Endothelial cell of umbilical vein (primary cell): ENCODE measurements at regions not wholly inside any gene's neighbourhood (a gene's known extent, or its start where the extent isn't known, plus 50 kb on each side); places are given as distances from the start of the nearest gene placed in this dataset.

Experiments
- BruUV-seq: library from RNA; stranded (reverse); fragments of 400-500 nt; replicated peaks from 2 replicates; lab custom pipeline; 2021; lab: Mats Ljungman, UMichigan
- CTCF ChIA-PET: fragments of 300-600, 350-600 bp; sonication (Branson Sonifier 250); formaldehyde crosslinking; loops from one replicate; lab custom pipeline; 2021; ENCODE audit warnings: antibody characterized with exemption, inconsistent platforms; lab: Charles Lee
- POLR2A ChIA-PET: fragments of 300-600, 350-600 bp; sonication (Branson Sonifier 250); formaldehyde crosslinking; loops from one replicate; lab custom pipeline; 2021; ENCODE audit warnings: antibody characterized with exemption, inconsistent platforms; lab: Charles Lee
- DNase-seq: peaks from one replicate; pipeline ENCODE4 v3.0.0-alpha.2; 2011; ENCODE audit warnings: low read depth, low spot score
- FAIRE-seq: peaks from 2 replicates; lab custom pipeline; 2011; peaks lifted over from hg19 to GRCh38; lab: Jason Lieb, UNC
- H2AFZ ChIP-seq: 2 replicates; pipeline ENCODE4 v1.6.0; 2012; ENCODE audit warnings: low read depth, low read length, control low read depth, inconsistent platforms
- H3K27ac ChIP-seq: 2 replicates; pipeline ENCODE4 v1.5.1; 2011; ENCODE audit warnings: low read depth, mild to moderate bottlenecking, control low read depth, low read length, moderate library complexity; ENCODE audit not compliant: insufficient read depth
- H3K27me3 ChIP-seq, 2 experiments: 2 replicates each; pipeline versions ENCODE4 v1.6.0 to v1.6.1; 2011; ENCODE audit warnings: low read length in 2 of 2, mixed read lengths in 1 of 2; ENCODE audit not compliant: control insufficient read depth in 2 of 2, insufficient read depth in 2 of 2
- H3K36me3 ChIP-seq, 2 experiments: 2 replicates in 1 of 2; 3 replicates in 1 of 2; pipeline ENCODE4 v1.5.1; 2011; ENCODE audit warnings: low read length in 2 of 2, mild to moderate bottlenecking in 1 of 2, moderate library complexity in 1 of 2; ENCODE audit not compliant: control insufficient read depth in 2 of 2, insufficient read depth in 2 of 2; ENCODE audit errors: extremely low read depth in 1 of 2
- H3K4me1 ChIP-seq: 3 replicates; pipeline ENCODE4 v1.5.1; 2011; ENCODE audit warnings: mild to moderate bottlenecking, low read length; ENCODE audit not compliant: control insufficient read depth, insufficient read depth; ENCODE audit errors: extremely low read depth
- H3K4me2 ChIP-seq: 2 replicates; pipeline ENCODE4 v1.6.1; 2011; ENCODE audit warnings: low read length, control low read depth, mixed read lengths; ENCODE audit not compliant: insufficient read depth
- H3K4me3 ChIP-seq, 3 experiments: fragments of 200-600 bp in 1 of 3; sonication (generic), shearing (Covaris generic) in 1 of 3; replicated peaks in 1 of 3; 2 replicates each; pipeline ENCODE4 v1.5.1; 2011 to 2016; ENCODE audit warnings: control low read depth in 3 of 3, low read length in 3 of 3, mild to moderate bottlenecking in 2 of 3, inconsistent platforms in 1 of 3, low read depth in 1 of 3, moderate library complexity in 1 of 3; ENCODE audit not compliant: insufficient read depth in 1 of 3
- H3K79me2 ChIP-seq: 2 replicates; pipeline ENCODE4 v1.6.0; 2012; ENCODE audit warnings: low read length, inconsistent platforms; ENCODE audit not compliant: control insufficient read depth, insufficient read depth
- H3K9ac ChIP-seq: replicated peaks from 2 replicates; pipeline ENCODE3; 2011; ENCODE audit warnings: low read length, control low read depth; ENCODE audit not compliant: insufficient read depth; ENCODE audit errors: extremely low read depth
- H3K9me1 ChIP-seq: replicated peaks from 3 replicates; pipeline ENCODE4 v1.6.0; 2011; ENCODE audit warnings: mild to moderate bottlenecking, low read length; ENCODE audit not compliant: control insufficient read depth, insufficient read depth; ENCODE audit errors: extremely low read depth
- H3K9me3 ChIP-seq: replicated peaks from 2 replicates; pipeline ENCODE4 v1.5.1; 2012; ENCODE audit warnings: low read length, inconsistent platforms; ENCODE audit not compliant: control insufficient read depth, insufficient read depth
- H4K20me1 ChIP-seq: replicated peaks from 2 replicates; pipeline ENCODE3; 2011; ENCODE audit warnings: mild to moderate bottlenecking, low read length; ENCODE audit not compliant: control insufficient read depth, insufficient read depth; ENCODE audit errors: extremely low read depth
- EZH2 ChIP-seq: IDR thresholded peaks from 2 replicates; pipeline ENCODE4 v1.6.1; 2012; ENCODE audit warnings: borderline replicate concordance, low read depth, mild to moderate bottlenecking, moderate library complexity, low read length, inconsistent platforms; ENCODE audit not compliant: severe bottlenecking
- FOS ChIP-seq: IDR thresholded peaks from 2 replicates; pipeline ENCODE4 v1.6.1; 2011; ENCODE audit warnings: mild to moderate bottlenecking, low read length, moderate library complexity, borderline replicate concordance; ENCODE audit not compliant: insufficient read depth
- GATA2 ChIP-seq: IDR thresholded peaks from 2 replicates; pipeline ENCODE4 v1.7.0; 2011; ENCODE audit warnings: low read depth, mild to moderate bottlenecking, moderate library complexity, mixed read lengths, low read length; ENCODE audit not compliant: insufficient read length, insufficient read depth
- JUN ChIP-seq: IDR thresholded peaks from 2 replicates; pipeline ENCODE4 v1.6.1; 2011; ENCODE audit warnings: borderline replicate concordance, low read depth; ENCODE audit not compliant: insufficient read length, insufficient read depth
- MYC ChIP-seq: IDR thresholded peaks from one replicate; pipeline ENCODE4 v1.6.1; 2011; ENCODE audit warnings: mild to moderate bottlenecking, low read depth, low read length
- POLR2A ChIP-seq: IDR thresholded peaks from 2 replicates; pipeline ENCODE4 v1.6.1; 2012; ENCODE audit warnings: low read depth, mild to moderate bottlenecking, control low read depth, low read length
- POLR2AphosphoS5 ChIP-seq: IDR thresholded peaks from 2 replicates; pipeline ENCODE4 v1.6.1; 2012; ENCODE audit warnings: low read depth, mild to moderate bottlenecking, control low read depth, low read length, moderate library complexity; ENCODE audit not compliant: insufficient read depth
- dilution Hi-C: fragments of 300-500 bp; cut with MboI; formaldehyde crosslinking; loops from one replicate; pipeline ENCODE4 v1.15.0; 2019; ENCODE audit warnings: low sequenced_read_pairs; ENCODE audit not compliant: extremely low pct_ligation_motif_present
- intact Hi-C: fragments of 100-400 bp; cut with micrococcal nuclease; formaldehyde crosslinking; loops from one replicate; pipeline ENCODE4 v1.10.0; 2022
- TF ChIP-seq, protein P1 (sequence below), 2 donors: IDR thresholded peaks; 1 replicate in 1 of 2; 2 replicates in 1 of 2; pipeline ENCODE4 v1.5.1; 2011; ENCODE audit warnings: low read length in 2 of 2, mild to moderate bottlenecking in 2 of 2, moderate library complexity in 2 of 2, control low read depth in 1 of 2, inconsistent platforms in 1 of 2, low read depth in 1 of 2; ENCODE audit not compliant: insufficient read depth in 1 of 2; ENCODE audit errors: extremely low read depth in 1 of 2
- TF ChIP-seq, protein P2 (sequence below): IDR thresholded peaks from 2 replicates; pipeline ENCODE4 v1.6.1; 2011; ENCODE audit not compliant: insufficient read depth, insufficient read length

DNA sequence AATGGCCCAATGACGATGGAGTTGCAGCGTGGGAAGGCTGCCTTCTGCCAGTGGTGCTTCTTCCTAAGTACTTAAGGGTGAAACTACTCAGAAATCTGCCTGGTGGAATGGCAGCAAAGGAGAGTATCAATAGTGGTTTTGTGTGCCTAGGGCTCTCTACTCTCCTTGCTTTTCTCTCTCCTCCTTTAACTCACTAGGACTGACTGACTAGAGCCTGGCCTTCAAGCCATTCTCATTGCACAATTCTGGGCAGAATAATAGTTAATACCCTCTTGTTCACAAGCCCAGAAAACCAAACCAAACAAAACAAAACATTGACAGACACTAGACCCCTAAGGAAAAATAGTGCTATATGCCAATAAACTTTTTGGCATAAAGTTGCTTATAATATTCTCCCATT lies 171.2 kb upstream of the PTGFR start:
- no peak overlapping the region for H3K4me2 ChIP-seq
- BruUV-seq = no TSS peak
- no peak overlapping the region for H3K4me3 ChIP-seq
- ChIA-PET POLR2A (no interaction called here), CTCF (interaction anchor here (1.2 to 1.6 kb wide), 3 partner anchors 14 kb away, joined by 3 to 6 read pairs (median 4); no protein-coding TSS in a partner anchor)
- no peaks in the 10 kb centered on the region for H4K20me1 ChIP-seq
- TF ChIP-seq POLR2AphosphoS5 (no peak), FOS (no peak), POLR2A (no peak), EZH2 (no peak), GATA2 (no peak), JUN (no peak), MYC (no peak)
- TF ChIP-seq, protein P1, sequence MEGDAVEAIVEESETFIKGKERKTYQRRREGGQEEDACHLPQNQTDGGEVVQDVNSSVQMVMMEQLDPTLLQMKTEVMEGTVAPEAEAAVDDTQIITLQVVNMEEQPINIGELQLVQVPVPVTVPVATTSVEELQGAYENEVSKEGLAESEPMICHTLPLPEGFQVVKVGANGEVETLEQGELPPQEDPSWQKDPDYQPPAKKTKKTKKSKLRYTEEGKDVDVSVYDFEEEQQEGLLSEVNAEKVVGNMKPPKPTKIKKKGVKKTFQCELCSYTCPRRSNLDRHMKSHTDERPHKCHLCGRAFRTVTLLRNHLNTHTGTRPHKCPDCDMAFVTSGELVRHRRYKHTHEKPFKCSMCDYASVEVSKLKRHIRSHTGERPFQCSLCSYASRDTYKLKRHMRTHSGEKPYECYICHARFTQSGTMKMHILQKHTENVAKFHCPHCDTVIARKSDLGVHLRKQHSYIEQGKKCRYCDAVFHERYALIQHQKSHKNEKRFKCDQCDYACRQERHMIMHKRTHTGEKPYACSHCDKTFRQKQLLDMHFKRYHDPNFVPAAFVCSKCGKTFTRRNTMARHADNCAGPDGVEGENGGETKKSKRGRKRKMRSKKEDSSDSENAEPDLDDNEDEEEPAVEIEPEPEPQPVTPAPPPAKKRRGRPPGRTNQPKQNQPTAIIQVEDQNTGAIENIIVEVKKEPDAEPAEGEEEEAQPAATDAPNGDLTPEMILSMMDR (IDR thresholded peaks at IDR 0.05; ENCODE audit: extremely low read depth in 1 of 2, insufficient read depth in 1 of 2, low read depth in 1 of 2, low read length in 2 of 2) = no peak
- TF ChIP-seq, protein P2, sequence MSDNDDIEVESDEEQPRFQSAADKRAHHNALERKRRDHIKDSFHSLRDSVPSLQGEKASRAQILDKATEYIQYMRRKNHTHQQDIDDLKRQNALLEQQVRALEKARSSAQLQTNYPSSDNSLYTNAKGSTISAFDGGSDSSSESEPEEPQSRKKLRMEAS = no peak
- H3K9ac ChIP-seq = no peak overlapping the region
- no peak overlapping the region for H2AFZ ChIP-seq
- no peaks in the 10 kb centered on the region for H3K9me1 ChIP-seq
- H3K9me3 ChIP-seq = no peaks in the 10 kb centered on the region
- no peak for DNase-seq
- H3K27ac ChIP-seq = no peak overlapping the region
- intact Hi-C loops = no loop called here
- H3K4me1 ChIP-seq = no peaks in the 10 kb centered on the region
- H3K27me3 ChIP-seq = peaks cover 8 to 22% of the 10 kb centered on the region in 2 experiments
- dilution Hi-C loops = no loop called here
- H3K79me2 ChIP-seq = no peaks in the 10 kb centered on the region
- no peak for FAIRE-seq
- H3K36me3 ChIP-seq = no peaks in the 10 kb centered on the region
